Thyroid gland (tissue), 4 donors: ENCODE measurements at regions not wholly inside any gene's neighbourhood (a gene's known extent, or its start where the extent isn't known, plus 50 kb on each side); places are given as distances from the start of the nearest gene placed in this dataset.

ENCODE experiments used
- DNase-seq, 2 donors: peaks; one replicate each; pipeline ENCODE4 v3.0.0-alpha.2; 2019
- H3K27ac ChIP-seq, 3 donors: fragments of 200-600 bp; sonication (generic); 1 replicate in 2 of 3; 2 replicates in 1 of 3; pipeline ENCODE4 v1.5.1; 2016 to 2019; ENCODE audit warnings: mild to moderate bottlenecking in 1 of 3, moderate library complexity in 1 of 3
- H3K27me3 ChIP-seq: fragments of 200-600 bp; sonication (generic); one replicate; pipeline ENCODE4 v1.5.1; 2019
- H3K36me3 ChIP-seq, 2 donors: fragments of 200-600 bp; sonication (generic); one replicate each; pipeline ENCODE4 v1.5.1; 2016 to 2019
- H3K4me1 ChIP-seq, 2 donors: fragments of 200-600 bp; sonication (generic); one replicate each; pipeline ENCODE4 v1.5.1; 2017 to 2019
- H3K4me3 ChIP-seq, 3 donors: fragments of 200-600 bp; sonication (generic); replicated peaks in 1 of 3; 1 replicate in 2 of 3; 2 replicates in 1 of 3; pipeline ENCODE4 v1.5.1; 2016; ENCODE audit warnings: mild to moderate bottlenecking in 1 of 3
- H3K9me3 ChIP-seq: fragments of 200-600 bp; sonication (generic); one replicate; pipeline ENCODE4 v1.5.1; 2017
- POLR2A ChIP-seq, 2 donors: fragments of 450-650 bp; IDR thresholded peaks; one replicate each; pipeline ENCODE4 v1.6.1; 2017; ENCODE audit warnings: antibody characterized with exemption in 2 of 2, mild to moderate bottlenecking in 2 of 2, moderate library complexity in 1 of 2
- WGBS, 2 donors: methylation state at CpG; one replicate each; pipeline ENCODE4 v1.1.5; 2017; 5-methylcytosine and 5-hydroxymethylcytosine counted together
- intact Hi-C: fragments of 100-400 bp; cut with DNase I; formaldehyde crosslinking; loops from one replicate; pipeline ENCODE4 v1.15.1; 2023
- TF ChIP-seq, protein P1 (sequence below), 6 experiments: fragments of 200-600 bp in 3 of 6; fragments of 450-650 bp in 3 of 6; sonication (generic) in 3 of 6; IDR thresholded peaks; one replicate each; pipeline ENCODE4 v1.5.1; 2016 to 2019; ENCODE audit warnings: antibody characterized with exemption in 6 of 6, mild to moderate bottlenecking in 2 of 6, inconsistent platforms in 1 of 6, moderate library complexity in 1 of 6

DNA sequence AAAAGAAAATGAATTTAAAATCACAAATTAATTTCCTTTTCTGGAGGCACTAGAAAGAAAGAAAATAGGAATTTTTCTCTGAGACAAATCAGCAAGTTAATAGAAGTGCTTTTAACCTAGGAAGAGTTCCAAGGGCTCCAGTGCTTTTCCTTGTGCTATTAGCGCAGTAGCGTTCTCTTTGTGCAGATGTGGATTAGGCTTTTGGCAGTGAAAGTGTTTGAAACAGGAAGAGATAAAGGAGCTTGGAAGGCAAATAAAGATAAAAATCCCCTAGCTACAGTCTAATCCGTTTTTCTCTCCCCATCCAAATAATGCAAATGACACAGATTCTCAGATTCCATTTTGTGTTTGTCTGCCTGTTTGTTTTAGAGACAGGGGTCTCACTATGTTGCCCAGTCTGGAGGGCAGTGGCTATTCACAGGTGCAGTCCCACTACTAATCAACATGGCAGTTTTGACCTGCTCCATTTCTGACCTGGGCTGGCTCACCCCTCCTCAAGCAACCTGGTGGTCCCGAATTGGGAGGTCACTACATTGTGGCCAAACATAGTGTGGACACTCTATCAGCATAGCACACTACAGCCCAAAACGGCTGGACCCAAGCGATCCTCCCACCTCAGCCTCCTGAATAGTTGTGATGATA lies 166.1 kb downstream of the PAWR start:
- no peaks in the 10 kb centered on the region for H3K4me1 ChIP-seq
- no peak overlapping the region for H3K27ac ChIP-seq
- intact Hi-C loops: no loop called here
- no peak overlapping the region for H3K4me3 ChIP-seq
- no peaks in the 10 kb centered on the region for H3K36me3 ChIP-seq
- WGBS, 2 donors: 78 to 84% methylated on average over 6 of the region's 6 CpGs
- H3K9me3 ChIP-seq: no peaks in the 10 kb centered on the region
- no peaks in the 10 kb centered on the region for H3K27me3 ChIP-seq
- DNase-seq: no peak
- no peak for TF ChIP-seq POLR2A (IDR thresholded peaks at IDR 0.05)
- TF ChIP-seq, protein P1, sequence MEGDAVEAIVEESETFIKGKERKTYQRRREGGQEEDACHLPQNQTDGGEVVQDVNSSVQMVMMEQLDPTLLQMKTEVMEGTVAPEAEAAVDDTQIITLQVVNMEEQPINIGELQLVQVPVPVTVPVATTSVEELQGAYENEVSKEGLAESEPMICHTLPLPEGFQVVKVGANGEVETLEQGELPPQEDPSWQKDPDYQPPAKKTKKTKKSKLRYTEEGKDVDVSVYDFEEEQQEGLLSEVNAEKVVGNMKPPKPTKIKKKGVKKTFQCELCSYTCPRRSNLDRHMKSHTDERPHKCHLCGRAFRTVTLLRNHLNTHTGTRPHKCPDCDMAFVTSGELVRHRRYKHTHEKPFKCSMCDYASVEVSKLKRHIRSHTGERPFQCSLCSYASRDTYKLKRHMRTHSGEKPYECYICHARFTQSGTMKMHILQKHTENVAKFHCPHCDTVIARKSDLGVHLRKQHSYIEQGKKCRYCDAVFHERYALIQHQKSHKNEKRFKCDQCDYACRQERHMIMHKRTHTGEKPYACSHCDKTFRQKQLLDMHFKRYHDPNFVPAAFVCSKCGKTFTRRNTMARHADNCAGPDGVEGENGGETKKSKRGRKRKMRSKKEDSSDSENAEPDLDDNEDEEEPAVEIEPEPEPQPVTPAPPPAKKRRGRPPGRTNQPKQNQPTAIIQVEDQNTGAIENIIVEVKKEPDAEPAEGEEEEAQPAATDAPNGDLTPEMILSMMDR (IDR thresholded peaks at IDR 0.05): no peak

DNA sequence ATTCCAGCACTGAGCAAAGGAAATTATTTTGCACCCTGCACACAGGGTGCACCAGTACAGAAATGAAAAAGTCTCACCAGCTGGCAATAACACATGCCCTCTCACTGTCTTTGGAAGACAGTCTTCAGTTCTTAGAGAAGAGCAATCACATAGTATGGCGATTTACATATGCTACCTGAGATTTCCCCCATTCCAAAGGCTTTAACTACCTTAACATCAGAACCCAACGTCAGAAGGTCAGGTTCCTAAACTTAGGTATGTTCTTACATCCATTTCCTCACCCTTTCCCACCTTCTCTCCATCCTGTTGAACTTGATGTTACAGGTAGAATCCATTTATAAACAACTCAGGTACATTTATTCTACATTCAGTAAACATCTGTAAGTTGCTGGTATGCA lies 167.8 kb downstream of the PAWR start:
- intact Hi-C loops: no loop called here
- Histone ChIP-seq H3K27ac (no peak overlapping the region), H3K9me3 (no peaks in the 10 kb centered on the region), H3K4me1 (no peaks in the 10 kb centered on the region), H3K4me3 (no peak overlapping the region), H3K36me3 (no peaks in the 10 kb centered on the region), H3K27me3 (no peaks in the 10 kb centered on the region)
- 85 to 89% methylated on average over 2 of the region's 2 CpGs for WGBS, 2 donors
- no peak for DNase-seq
- TF ChIP-seq POLR2A (IDR thresholded peaks at IDR 0.05): no peak
- TF ChIP-seq, protein P1 (IDR thresholded peaks at IDR 0.05): no peak

DNA sequence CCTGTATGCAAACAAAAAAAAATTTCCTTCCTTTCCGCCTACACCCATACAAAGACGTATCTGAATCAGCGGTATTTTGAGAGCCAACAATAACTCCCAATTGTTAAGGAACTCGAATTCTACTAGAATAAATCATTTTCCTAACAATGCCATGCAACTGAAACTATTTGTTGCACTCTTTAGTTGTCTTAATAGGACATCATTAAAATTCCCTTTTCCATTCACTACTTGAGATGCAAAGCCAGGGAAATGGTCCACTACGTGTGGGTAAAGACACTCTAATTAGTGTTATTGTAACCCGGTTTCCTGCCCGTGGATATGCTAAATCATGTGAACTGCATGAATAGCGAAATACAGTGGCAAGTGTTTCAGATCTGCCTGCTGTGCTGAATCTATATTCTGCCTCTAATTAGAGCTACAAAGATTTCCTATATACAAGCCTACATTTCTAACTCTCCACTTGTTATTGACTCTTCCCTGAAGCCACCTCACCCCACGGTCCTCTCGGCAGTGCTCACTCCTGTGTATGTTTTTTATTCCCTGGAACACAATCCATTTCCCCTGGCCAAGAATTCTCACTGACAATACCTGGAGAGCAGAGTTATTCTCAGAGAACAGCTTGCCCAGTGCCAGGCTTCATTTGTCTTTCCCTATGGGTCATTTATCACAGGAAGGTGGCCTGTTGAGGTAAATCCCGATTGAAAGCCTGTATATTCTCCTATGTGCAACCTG lies 168.3 kb downstream of the PAWR start:
- 65 to 69% methylated on average over 11 of the region's 11 CpGs for WGBS, 2 donors
- Histone ChIP-seq H3K4me3 (no peak overlapping the region), H3K27ac (no peak overlapping the region), H3K4me1 (no peaks in the 10 kb centered on the region), H3K27me3 (no peaks in the 10 kb centered on the region), H3K9me3 (no peaks in the 10 kb centered on the region), H3K36me3 (no peaks in the 10 kb centered on the region)
- no peak for TF ChIP-seq POLR2A (IDR thresholded peaks at IDR 0.05)
- TF ChIP-seq, protein P1 (IDR thresholded peaks at IDR 0.05): no peak
- DNase-seq: no peak
- intact Hi-C loops: no loop called here

DNA sequence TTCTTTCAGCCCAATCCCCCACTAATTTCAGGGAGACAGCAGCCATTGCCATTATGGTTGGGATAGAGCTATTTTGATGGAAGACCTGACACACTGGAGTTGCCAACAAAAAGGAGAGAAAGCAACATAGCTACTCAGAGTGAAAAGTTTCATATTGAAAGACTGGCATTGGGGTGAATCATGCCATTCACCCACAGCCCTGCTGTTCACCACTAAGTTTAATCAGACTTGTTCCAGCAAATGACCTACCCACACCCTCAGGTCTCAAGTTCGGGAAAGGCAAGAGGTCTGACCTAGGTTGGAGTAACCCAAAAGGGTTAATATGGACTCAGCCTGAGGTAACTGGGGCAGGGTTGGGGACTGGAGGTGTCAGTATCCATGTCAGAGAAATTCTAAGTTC lies 169.2 kb downstream of the PAWR start:
- Histone ChIP-seq H3K4me1 (no peaks in the 10 kb centered on the region), H3K36me3 (no peaks in the 10 kb centered on the region), H3K9me3 (no peaks in the 10 kb centered on the region), H3K4me3 (no peak overlapping the region), H3K27me3 (no peaks in the 10 kb centered on the region), H3K27ac (no peak overlapping the region)
- TF ChIP-seq POLR2A (IDR thresholded peaks at IDR 0.05): no peak
- TF ChIP-seq, protein P1 (IDR thresholded peaks at IDR 0.05): no peak
- intact Hi-C loops: no loop called here
- 85 to 94% methylated on average over 1 of the region's 1 CpG for WGBS, 2 donors
- DNase-seq: no peak

DNA sequence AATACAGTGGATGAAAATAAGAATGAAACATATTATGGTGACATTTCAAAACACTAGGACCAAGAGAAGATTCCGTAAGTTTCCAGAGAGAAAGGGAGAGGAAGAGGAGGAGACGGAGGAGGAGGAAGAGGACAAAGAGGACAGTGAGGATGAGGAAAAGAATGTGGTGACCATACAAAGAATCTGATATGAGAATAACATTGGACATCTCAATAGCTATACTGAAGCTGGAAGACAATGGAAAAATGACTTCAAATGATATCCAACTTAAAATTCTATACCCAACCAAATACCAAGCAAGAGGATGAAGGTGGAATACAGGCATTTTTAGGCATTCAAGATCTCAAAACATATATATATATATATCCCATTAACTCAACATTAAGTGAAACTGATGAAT lies 173.4 kb downstream of the PAWR start:
- no peak for TF ChIP-seq POLR2A (IDR thresholded peaks at IDR 0.05)
- TF ChIP-seq, protein P1 (IDR thresholded peaks at IDR 0.05): no peak
- DNase-seq: no peak
- no peak overlapping the region for H3K4me3 ChIP-seq
- no peaks in the 10 kb centered on the region for H3K36me3 ChIP-seq
- H3K9me3 ChIP-seq: no peaks in the 10 kb centered on the region
- intact Hi-C loops: no loop called here
- no peak overlapping the region for H3K27ac ChIP-seq
- H3K4me1 ChIP-seq: no peaks in the 10 kb centered on the region
- no peaks in the 10 kb centered on the region for H3K27me3 ChIP-seq
- 93 to 97% methylated on average over 2 of the region's 2 CpGs for WGBS, 2 donors
